CD4-positive, alpha-beta T cell (primary cell): ENCODE measurements at regions not wholly inside any gene's neighbourhood (a gene's known extent, or its start where the extent isn't known, plus 50 kb on each side); places are given as distances from the start of the nearest gene placed in this dataset.

ENCODE experiments used
- ATAC-seq: fragments of 200-7000 bp; cut with Tn5 transposase; one replicate; pipeline ENCODE4 v1.10.0; 2022; ENCODE audit warnings: mild to moderate bottlenecking; ENCODE audit not compliant: poor library complexity
- CTCF ChIA-PET: fragments of 350-600 bp; sonication (Branson Sonifier 250); formaldehyde crosslinking; loops from one replicate; lab custom pipeline; 2021; ENCODE audit warnings: antibody characterized with exemption, inconsistent platforms; lab: Charles Lee
- POLR2A ChIA-PET: fragments of 350-600 bp; sonication (Branson Sonifier 250); formaldehyde crosslinking; loops from one replicate; lab custom pipeline; 2021; ENCODE audit warnings: antibody characterized with exemption, inconsistent platforms; lab: Charles Lee
- DNase-seq, 14 experiments: peaks; one replicate each; pipeline ENCODE4 v3.0.0-alpha.2; 2013 to 2020; ENCODE audit warnings: mixed read lengths in 2 of 14
- H3K27ac ChIP-seq, 2 donors: one replicate each; pipeline versions ENCODE4 v1.5.1 to v1.7.0; 2013; ENCODE audit warnings: low read length in 2 of 2, low read depth in 1 of 2, mild to moderate bottlenecking in 1 of 2
- H3K27me3 ChIP-seq, 2 experiments: 1 replicate in 1 of 2; 2 replicates in 1 of 2; pipeline versions ENCODE4 v1.6.1 to v1.7.0; 2013; ENCODE audit warnings: low read length in 2 of 2, control low read depth in 1 of 2, mild to moderate bottlenecking in 1 of 2, moderate library complexity in 1 of 2; ENCODE audit not compliant: insufficient read depth in 2 of 2, control insufficient read depth in 1 of 2
- H3K36me3 ChIP-seq: one replicate; pipeline ENCODE4 v1.6.1; 2013; ENCODE audit warnings: low read length, control low read depth; ENCODE audit not compliant: insufficient read depth
- H3K4me1 ChIP-seq: one replicate; pipeline ENCODE4 v1.6.1; 2013; ENCODE audit warnings: low read length, control low read depth; ENCODE audit not compliant: insufficient read depth
- H3K4me3 ChIP-seq: one replicate; pipeline ENCODE4 v1.5.1; 2013; ENCODE audit warnings: mild to moderate bottlenecking, low read length, moderate library complexity
- H3K9me3 ChIP-seq, 2 experiments: 1 replicate in 1 of 2; 2 replicates in 1 of 2; pipeline versions ENCODE4 v1.6.1 to v1.7.0; 2013; ENCODE audit warnings: low read length in 2 of 2, mild to moderate bottlenecking in 2 of 2, control low read depth in 1 of 2, moderate library complexity in 1 of 2; ENCODE audit not compliant: control insufficient read depth in 1 of 2, insufficient read depth in 1 of 2
- H3K27ac Mint-ChIP-seq: one replicate; pipeline ENCODE4 v1.8.0; 2020; ENCODE audit warnings: mixed read lengths
- H3K27me3 Mint-ChIP-seq: one replicate; pipeline ENCODE4 v1.8.0; 2021; ENCODE audit warnings: mixed read lengths
- H3K36me3 Mint-ChIP-seq: one replicate; pipeline ENCODE4 v1.8.0; 2021; ENCODE audit warnings: low read depth, mixed read lengths
- H3K4me1 Mint-ChIP-seq: one replicate; pipeline ENCODE4 v1.8.0; 2021; ENCODE audit warnings: low read depth, mixed read lengths
- H3K4me3 Mint-ChIP-seq: one replicate; pipeline ENCODE4 v1.8.0; 2020; ENCODE audit warnings: mild to moderate bottlenecking, mixed read lengths
- H3K9me3 Mint-ChIP-seq: one replicate; pipeline ENCODE4 v1.8.0; 2020; ENCODE audit warnings: mixed read lengths
- CTCF ChIP-seq: fragments of 200-600 bp; IDR thresholded peaks from one replicate; pipeline ENCODE4 v1.8.0; 2022; ENCODE audit warnings: antibody characterized with exemption, mild to moderate bottlenecking
- intact Hi-C, 2 experiments: fragments of 100-400 bp; cut with DNase I in 1 of 2; cut with micrococcal nuclease in 1 of 2; formaldehyde crosslinking; loops; one replicate each; pipeline versions ENCODE4 v1.15.1 to v1.9.0; 2023 to 2025; cut with DNase I, micrococcal nuclease

- no peak overlapping the region for H3K4me3 ChIP-seq
- no peaks in the 10 kb centered on the region for H3K36me3 ChIP-seq
- H3K36me3 Mint-ChIP-seq: no peaks in the 10 kb centered on the region
- ChIA-PET POLR2A (no interaction called here), CTCF (no interaction called here)
- no peaks in the 10 kb centered on the region for H3K9me3 ChIP-seq
- no peak overlapping the region for H3K27ac ChIP-seq
- H3K4me3 Mint-ChIP-seq: no peak overlapping the region
- H3K4me1 ChIP-seq: no peaks in the 10 kb centered on the region
- no peak for TF ChIP-seq CTCF
- intact Hi-C loops: no loop called here
- no peak overlapping the region for H3K27ac Mint-ChIP-seq
- no peak for ATAC-seq
- H3K27me3 Mint-ChIP-seq: peaks cover 4% of the 10 kb centered on the region
- H3K4me1 Mint-ChIP-seq: no peaks in the 10 kb centered on the region
- H3K27me3 ChIP-seq: no peaks in the 10 kb centered on the region
- DNase-seq: no peak
- H3K9me3 Mint-ChIP-seq: peaks cover 1% of the 10 kb centered on the region
Observed at GRCh38 chr20:23212464-23212995, 126.4 kb upstream of the CD93 start.

- TF ChIP-seq CTCF: no peak
- CTCF ChIA-PET: no interaction called here
- Histone ChIP-seq H3K9me3 (no peaks in the 10 kb centered on the region), H3K4me1 (no peaks in the 10 kb centered on the region), H3K36me3 (no peaks in the 10 kb centered on the region), H3K27ac (no peak overlapping the region), H3K4me3 (no peak overlapping the region), H3K27me3 (no peaks in the 10 kb centered on the region)
- Mint-ChIP-seq H3K27me3 (peaks cover 4% of the 10 kb centered on the region), H3K36me3 (no peaks in the 10 kb centered on the region), H3K4me3 (no peak overlapping the region), H3K4me1 (no peaks in the 10 kb centered on the region), H3K27ac (no peak overlapping the region), H3K9me3 (no peaks in the 10 kb centered on the region)
- intact Hi-C loops: no loop called here
- no peak for ATAC-seq
- no peak for DNase-seq
- POLR2A ChIA-PET: no interaction called here
Observed at GRCh38 chr20:23212011-23212410, 125.9 kb upstream of the CD93 start.

- Mint-ChIP-seq H3K27me3 (peaks cover 4% of the 10 kb centered on the region), H3K4me1 (no peaks in the 10 kb centered on the region), H3K4me3 (no peak overlapping the region), H3K9me3 (no peaks in the 10 kb centered on the region), H3K36me3 (no peaks in the 10 kb centered on the region), H3K27ac (no peak overlapping the region)
- Histone ChIP-seq H3K27ac (no peak overlapping the region), H3K9me3 (no peaks in the 10 kb centered on the region), H3K27me3 (no peaks in the 10 kb centered on the region), H3K36me3 (no peaks in the 10 kb centered on the region), H3K4me3 (no peak overlapping the region), H3K4me1 (no peaks in the 10 kb centered on the region)
- DNase-seq: no peak
- ChIA-PET POLR2A (no interaction called here), CTCF (no interaction called here)
- intact Hi-C loops: no loop called here
- ATAC-seq: no peak
- no peak for TF ChIP-seq CTCF
Observed at GRCh38 chr20:23211164-23211563, 125.0 kb upstream of the CD93 start.
